NCI-H1092 (cell line): ENCODE measurements at regions not wholly inside any gene's neighbourhood (a gene's known extent, or its start where the extent isn't known, plus 50 kb on each side); places are given as distances from the start of the nearest gene placed in this dataset.

ENCODE experiments used
- DNase-seq: peaks from one replicate; lab custom pipeline; 2025; lab: John Stamatoyannopoulos, UW

GRCh38 chr17:63132459-63132911, 166.4 kb downstream of the TANC2 start:
- DNase-seq, result no peak

GRCh38 chr17:63133491-63133890, 167.5 kb downstream of the TANC2 start:
- no peak for DNase-seq

GRCh38 chr17:63134867-63135266, 168.8 kb downstream of the TANC2 start:
- DNase-seq, result no peak

- DNase-seq, result no peak
Observed at GRCh38 chr17:63136369-63137012, 170.5 kb downstream of the TANC2 start.

GRCh38 chr17:63137163-63137562, 171.1 kb downstream of the TANC2 start:
- no peak for DNase-seq

GRCh38 chr17:63138713-63139112, 172.7 kb downstream of the TANC2 start:
- DNase-seq, result no peak

- DNase-seq, result no peak
Observed at GRCh38 chr17:63139356-63139755, 173.3 kb downstream of the TANC2 start.

GRCh38 chr17:63140255-63140654, 174.2 kb downstream of the TANC2 start:
- DNase-seq, result no peak

GRCh38 chr17:63142836-63143235, 176.8 kb downstream of the TANC2 start:
- DNase-seq, result no peak

GRCh38 chr17:63150490-63150889, 184.5 kb downstream of the TANC2 start:
- DNase-seq, result no peak

GRCh38 chr17:63150994-63151464, 185.0 kb downstream of the TANC2 start:
- DNase-seq, result peak; percentile 35

- DNase-seq, result peak; percentile 9
Observed at GRCh38 chr17:63151941-63152523, 186.0 kb downstream of the TANC2 start.

- no peak for DNase-seq
Observed at GRCh38 chr17:63153488-63153887, 187.5 kb downstream of the TANC2 start.

- DNase-seq, result no peak
Observed at GRCh38 chr17:63154586-63155244, 188.7 kb downstream of the TANC2 start.

GRCh38 chr17:63156986-63157385, 191.0 kb downstream of the TANC2 start:
- no peak for DNase-seq

- no peak for DNase-seq
Observed at GRCh38 chr17:63162406-63163157, 196.5 kb downstream of the TANC2 start.

GRCh38 chr17:63163158-63163520, 197.1 kb downstream of the TANC2 start:
- no peak for DNase-seq

- no peak for DNase-seq
Observed at GRCh38 chr17:63165400-63165799, 199.4 kb downstream of the TANC2 start.

GRCh38 chr17:63170795-63171194, 204.8 kb downstream of the TANC2 start:
- DNase-seq, result no peak

GRCh38 chr17:63171428-63172393, 205.7 kb downstream of the TANC2 start:
- DNase-seq, result no peak

GRCh38 chr17:63173450-63173849, 207.4 kb downstream of the TANC2 start:
- no peak for DNase-seq
